Hematopoietic multipotent progenitor cell treated with erythropoietin and hydrocortisone succinate and interleukin-3 and kit ligand, for 17 days (in vitro differentiated cells): ENCODE measurements at regions not wholly inside any gene's neighbourhood (a gene's known extent, or its start where the extent isn't known, plus 50 kb on each side); places are given as distances from the start of the nearest gene placed in this dataset.

Source experiments
- DNase-seq: peaks from one replicate; pipeline ENCODE4 v3.0.0-alpha.2; 2015; ENCODE audit warnings: low spot score

GRCh38 chr6:14455876-14456648, 338.5 kb downstream of the CD83 start:
- DNase-seq: no peak

GRCh38 chr6:14456941-14457340, 339.4 kb downstream of the CD83 start:
- DNase-seq: no peak

- DNase-seq: no peak
Observed at GRCh38 chr6:14458669-14459266, 341.2 kb downstream of the CD83 start.

- DNase-seq: no peak
Observed at GRCh38 chr6:14459315-14459714, 341.7 kb downstream of the CD83 start.

- no peak for DNase-seq
Observed at GRCh38 chr6:14460556-14460955, 343.0 kb downstream of the CD83 start.

- no peak for DNase-seq
Observed at GRCh38 chr6:14462135-14462534, 344.6 kb downstream of the CD83 start.

- DNase-seq: no peak
Observed at GRCh38 chr6:14462566-14462965, 345.0 kb downstream of the CD83 start.

GRCh38 chr6:14463110-14463509, 345.5 kb downstream of the CD83 start:
- DNase-seq: no peak

- peak; percentile 15 for DNase-seq
Observed at GRCh38 chr6:14464055-14464454, 346.5 kb downstream of the CD83 start.

- DNase-seq: no peak
Observed at GRCh38 chr6:14464716-14465115, 347.1 kb downstream of the CD83 start.

- DNase-seq: no peak
Observed at GRCh38 chr6:14466278-14466677, 348.7 kb downstream of the CD83 start.

- no peak for DNase-seq
Observed at GRCh38 chr6:14467591-14467990, 350.0 kb downstream of the CD83 start.

GRCh38 chr6:14468647-14469321, 351.2 kb downstream of the CD83 start:
- no peak for DNase-seq

- DNase-seq: no peak
Observed at GRCh38 chr6:14470101-14470500, 352.5 kb downstream of the CD83 start.

- no peak for DNase-seq
Observed at GRCh38 chr6:14470671-14471070, 353.1 kb downstream of the CD83 start.

- DNase-seq: no peak
Observed at GRCh38 chr6:14472255-14472985, 354.8 kb downstream of the CD83 start.

- DNase-seq: peak; percentile 67
Observed at GRCh38 chr6:14472986-14473337, 355.4 kb downstream of the CD83 start.

GRCh38 chr6:14474816-14475215, 357.2 kb downstream of the CD83 start:
- peak; percentile 27 for DNase-seq

- no peak for DNase-seq
Observed at GRCh38 chr6:14475306-14475705, 357.7 kb downstream of the CD83 start.

GRCh38 chr6:14476793-14477531, 359.4 kb downstream of the CD83 start:
- peak; percentile 85 for DNase-seq

GRCh38 chr6:14477559-14477958, 360.0 kb downstream of the CD83 start:
- peak; percentile 32 for DNase-seq
